Pancreas (tissue), 10 donors: ENCODE measurements at regions not wholly inside any gene's neighbourhood (a gene's known extent, or its start where the extent isn't known, plus 50 kb on each side); places are given as distances from the start of the nearest gene placed in this dataset.
A peak's percentile ranks its signal among the peaks of the same experiment; 100 is the strongest.

Experiments used
- ATAC-seq, 4 donors: fragments of 200-7000 bp; cut with Tn5 transposase; one replicate each; pipeline versions ENCODE4 v1.8.0 to v1.9.1; 2020; ENCODE audit warnings: mild to moderate bottlenecking in 4 of 4, moderate library complexity in 4 of 4
- DNase-seq, 6 donors: peaks; one replicate each; pipeline ENCODE4 v3.0.0-alpha.2; 2020
- FAIRE-seq: peaks from 2 replicates; lab custom pipeline; 2012; peaks lifted over from hg19 to GRCh38; lab: Jason Lieb, UNC
- H3K27ac ChIP-seq, 4 donors: fragments of 200-600 bp; sonication (generic); 1 replicate in 3 of 4; 2 replicates in 1 of 4; pipeline versions ENCODE4 v1.5.0 to v1.8.0; 2020
- H3K27me3 ChIP-seq, 4 donors: fragments of 200-600 bp; one replicate each; pipeline ENCODE4 v1.8.0; 2021
- H3K36me3 ChIP-seq, 3 donors: fragments of 200-600 bp; sonication (generic) in 1 of 3; one replicate each; pipeline versions ENCODE4 v1.5.0 to v1.8.0; 2020 to 2021
- H3K4me1 ChIP-seq, 3 donors: fragments of 200-600 bp; one replicate each; pipeline ENCODE4 v1.8.0; 2021
- H3K4me3 ChIP-seq, 4 donors: fragments of 200-600 bp; sonication (generic) in 2 of 4; one replicate each; pipeline versions ENCODE4 v1.5.0 to v1.8.0; 2020 to 2021
- H3K9me3 ChIP-seq, 4 donors: fragments of 200-600 bp; one replicate each; pipeline ENCODE4 v1.8.0; 2021
- CTCF ChIP-seq, 4 donors: fragments of 200-600 bp; sonication (generic) in 3 of 4; IDR thresholded peaks; one replicate each; pipeline versions ENCODE4 v1.5.0 to v1.8.0; 2021; ENCODE audit warnings: antibody characterized with exemption in 4 of 4
- WGBS, 2 donors: extraction: QIAGEN DNeasy Blood & Tissue Kit; methylation state at CpG; one replicate each; pipeline ENCODE4 v1.1.7; 2013; 5-methylcytosine and 5-hydroxymethylcytosine counted together
- intact Hi-C, 3 donors: fragments of 100-400 bp; cut with DNase I; formaldehyde crosslinking; loops; one replicate each; pipeline versions ENCODE4 v1.11.1 to v1.14.2; 2022
- donor health status: healthy with polysubstance abuse.
- donor health status: DM: no; HTN: no; CAD: no; lungs with moderate emphysema.
- donor health status: DM: no; HTN: no; CAD: no.
- donor health status: control.
- donor health status: control.
- donor health status: Bipolar disorder and iron deficiency.
- donor health status: DM: yes; HTN: yes; CAD: no.
- donor health status: DM: no; HTN: no; CAD: no.
- donor health status: DM: no; HTN: no; CAD: no.
- donor health status: DM: yes; HTN: yes; CAD: no.

- no peak for TF ChIP-seq CTCF (IDR thresholded peaks at IDR 0.05)
- Histone ChIP-seq H3K27me3 (no peaks in the 10 kb centered on the region), H3K4me1 (no peaks in the 10 kb centered on the region), H3K9me3 (no peaks in the 10 kb centered on the region), H3K36me3 (no peaks in the 10 kb centered on the region), H3K4me3 (no peak overlapping the region), H3K27ac (no peak overlapping the region)
- DNase-seq (no peak), ATAC-seq (no peak), FAIRE-seq (no peak)
- WGBS, 2 donors = 68 to 76% methylated on average over 1 of the region's 1 CpG
- intact Hi-C loops = no loop called here
These were observed 286.6 kb downstream of the COL11A1 start for GRCh38 chr1:102821707-102822106.

- DNase-seq (no peak), ATAC-seq (no peak), FAIRE-seq (no peak)
- H3K4me3 ChIP-seq = no peak overlapping the region
- H3K9me3 ChIP-seq = no peaks in the 10 kb centered on the region
- intact Hi-C loops = no loop called here
- 15% methylated on average over 3 of the region's 3 CpGs for WGBS, 2 donors
- TF ChIP-seq CTCF (IDR thresholded peaks at IDR 0.05) = no peak
- H3K27me3 ChIP-seq = no peaks in the 10 kb centered on the region
- no peaks in the 10 kb centered on the region for H3K4me1 ChIP-seq
- H3K27ac ChIP-seq = no peak overlapping the region
- H3K36me3 ChIP-seq = no peaks in the 10 kb centered on the region
These were observed 307.9 kb downstream of the COL11A1 start for GRCh38 chr1:102800406-102800805.

DNA sequence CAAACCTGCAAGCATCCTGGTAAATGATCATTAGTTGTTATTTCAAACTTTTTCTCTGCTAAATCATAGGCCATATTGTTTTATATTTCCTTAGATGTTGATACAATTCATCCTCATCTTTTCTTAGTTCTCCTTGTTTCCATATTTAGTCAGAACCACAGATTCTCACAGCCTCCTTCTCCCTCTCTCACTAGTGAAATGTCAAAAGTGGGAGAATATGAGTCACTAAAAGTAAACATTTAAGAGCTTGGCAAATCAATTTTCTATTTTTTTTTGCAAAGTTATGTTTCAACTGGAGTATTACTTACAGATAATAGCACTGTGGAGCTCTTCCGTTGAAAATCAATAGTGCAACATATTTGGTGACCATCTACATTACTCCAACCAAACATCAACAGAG, 308.8 kb downstream of the COL11A1 start:
- H3K9me3 ChIP-seq = no peaks in the 10 kb centered on the region
- no peak overlapping the region for H3K27ac ChIP-seq
- no peaks in the 10 kb centered on the region for H3K4me1 ChIP-seq
- no peak for DNase-seq
- TF ChIP-seq CTCF (IDR thresholded peaks at IDR 0.05) = no peak
- intact Hi-C loops = no loop called here
- WGBS, 2 donors = 6 to 16% methylated on average over 1 of the region's 1 CpG
- no peak for ATAC-seq
- H3K27me3 ChIP-seq = no peaks in the 10 kb centered on the region
- FAIRE-seq = no peak
- H3K36me3 ChIP-seq = no peaks in the 10 kb centered on the region
- H3K4me3 ChIP-seq = no peak overlapping the region

DNA sequence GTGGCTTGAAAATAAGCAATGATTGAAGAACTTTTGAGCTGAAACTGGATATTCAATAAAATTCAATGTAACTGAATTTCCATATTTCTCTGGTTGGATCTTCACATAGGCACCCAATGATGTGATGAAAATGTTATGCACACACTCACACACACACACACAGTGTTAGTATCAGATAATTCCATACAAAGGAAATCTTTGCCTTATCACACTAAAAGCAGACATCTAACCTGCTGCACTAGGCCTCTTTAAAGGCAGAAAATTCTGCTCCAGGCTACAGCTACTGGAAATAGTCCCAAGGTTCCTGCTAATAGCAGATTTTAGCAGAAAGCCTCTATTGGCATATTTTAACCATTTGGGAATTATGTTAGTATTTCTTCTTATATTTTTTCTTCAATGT, 309.6 kb downstream of the COL11A1 start:
- ATAC-seq (no peak), FAIRE-seq (no peak), DNase-seq (no peak)
- no peaks in the 10 kb centered on the region for H3K4me1 ChIP-seq
- no peak overlapping the region for H3K4me3 ChIP-seq
- H3K9me3 ChIP-seq = no peaks in the 10 kb centered on the region
- H3K36me3 ChIP-seq = no peaks in the 10 kb centered on the region
- no peak overlapping the region for H3K27ac ChIP-seq
- intact Hi-C loops = no loop called here
- H3K27me3 ChIP-seq = no peaks in the 10 kb centered on the region
- no peak for TF ChIP-seq CTCF (IDR thresholded peaks at IDR 0.05)

GRCh38 chr1:102796429-102796828, 311.9 kb downstream of the COL11A1 start:
- intact Hi-C loops = no loop called here
- DNase-seq (no peak), FAIRE-seq (peak; percentile 78), ATAC-seq (no peak)
- no peaks in the 10 kb centered on the region for H3K27me3 ChIP-seq
- no peaks in the 10 kb centered on the region for H3K36me3 ChIP-seq
- no peak for TF ChIP-seq CTCF (IDR thresholded peaks at IDR 0.05)
- H3K9me3 ChIP-seq = no peaks in the 10 kb centered on the region
- no peaks in the 10 kb centered on the region for H3K4me1 ChIP-seq
- H3K27ac ChIP-seq = no peak overlapping the region
- H3K4me3 ChIP-seq = no peak overlapping the region
